ENCODE measurements at regions not wholly inside any gene's neighbourhood (a gene's known extent, or its start where the extent isn't known, plus 50 kb on each side); places are given as distances from the start of the nearest gene placed in this dataset.

DNA sequence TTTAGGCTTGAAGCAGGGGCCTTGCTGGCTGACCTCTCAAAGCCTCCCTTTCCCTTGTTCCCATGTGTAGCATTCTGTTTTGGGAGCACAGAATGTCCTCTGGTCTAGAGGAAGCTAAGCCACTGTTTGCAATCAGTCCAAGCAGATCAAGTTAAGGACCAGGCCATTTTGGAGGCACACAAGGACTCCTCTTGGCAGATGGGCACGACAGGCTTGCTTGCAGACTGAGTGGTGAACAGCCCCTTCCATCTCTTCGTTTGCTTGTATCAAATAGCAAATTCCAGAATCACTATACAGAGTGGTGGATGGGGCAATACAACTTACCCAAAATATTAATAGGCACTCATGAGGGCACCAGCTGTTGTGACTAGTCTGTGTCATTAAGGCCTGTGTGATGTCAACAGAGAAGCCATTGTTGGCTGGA, 215.5 kb upstream of the SERP2 start:
- Histone ChIP-seq H3K36me3 (ENCODE audit: control insufficient read depth in 3 of 3, insufficient read depth in 2 of 3, low read depth in 1 of 3, low read length in 3 of 3) (no peaks in the 10 kb centered on the region), H3K9me3 (ENCODE audit: control insufficient read depth in 2 of 2, insufficient read depth in 1 of 2, low read depth in 1 of 2, low read length in 1 of 2) (no peaks in the 10 kb centered on the region), H3K4me3 (ENCODE audit: low read depth in 1 of 3, low read length in 3 of 3) (no peak overlapping the region), H3K4me1 (ENCODE audit: control insufficient read depth in 3 of 3, insufficient read depth in 2 of 3, low read depth in 1 of 3, low read length in 2 of 3) (peaks cover 0 to 26% (median 0%) of the 10 kb centered on the region in 3 donors), H3K27ac (ENCODE audit: low read depth in 1 of 3, low read length in 2 of 3) (no peak overlapping the region), H3K27me3 (ENCODE audit: control insufficient read depth in 3 of 3, insufficient read depth in 3 of 3, low read length in 3 of 3) (peaks cover 0 to 2% (median 0%) of the 10 kb centered on the region in 3 donors)
- FAIRE-seq, result no peak
- WGBS, 3 donors, result 75 to 93% (median 78%) methylated on average over 2 of the region's 2 CpGs
- DNase-seq, result no peak

DNA sequence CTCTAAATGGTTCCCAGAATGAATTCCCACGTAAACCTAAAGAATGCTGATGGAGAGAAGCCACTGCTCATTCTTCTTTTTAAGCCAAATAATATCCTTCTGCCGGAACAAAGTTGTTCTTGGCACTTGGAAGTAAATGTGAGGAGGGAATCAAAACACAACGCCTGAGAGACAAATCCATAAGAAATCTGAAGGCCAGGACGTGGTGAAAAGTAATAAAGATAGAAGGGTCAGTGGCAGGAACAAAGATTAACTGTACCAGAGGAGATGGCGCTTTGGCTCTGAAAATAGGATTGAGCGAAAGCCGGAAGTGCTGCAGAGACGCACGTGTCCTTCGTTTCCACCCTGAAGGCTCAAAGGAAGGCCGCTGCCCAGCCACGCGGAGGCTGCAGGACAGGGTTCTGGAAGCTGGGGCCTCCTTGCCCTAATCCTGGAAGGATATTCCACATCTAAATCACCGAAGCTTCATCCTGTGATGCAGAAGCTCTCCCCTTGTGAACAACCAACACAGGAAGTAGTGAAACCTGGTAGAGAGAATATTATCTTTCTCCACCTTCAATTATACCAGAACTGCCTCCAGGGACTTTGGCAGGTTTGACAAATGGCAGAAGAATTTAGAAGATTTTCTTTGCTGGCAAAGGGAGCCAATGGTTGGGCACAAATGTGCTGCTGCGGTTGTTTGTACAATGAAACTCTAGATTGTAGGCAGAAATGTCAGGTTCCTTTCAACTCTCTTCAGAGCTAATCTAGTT, 214.6 kb upstream of the SERP2 start:
- no peaks in the 10 kb centered on the region for H3K9me3 ChIP-seq (ENCODE audit: control insufficient read depth in 2 of 2, insufficient read depth in 1 of 2, low read depth in 1 of 2, low read length in 1 of 2)
- H3K4me1 ChIP-seq (ENCODE audit: control insufficient read depth in 3 of 3, insufficient read depth in 2 of 3, low read depth in 1 of 3, low read length in 2 of 3), result peaks cover 0 to 25% (median 0%) of the 10 kb centered on the region in 3 donors
- H3K36me3 ChIP-seq (ENCODE audit: control insufficient read depth in 3 of 3, insufficient read depth in 2 of 3, low read depth in 1 of 3, low read length in 3 of 3), result no peaks in the 10 kb centered on the region
- peaks cover 0 to 2% (median 0%) of the 10 kb centered on the region in 3 donors for H3K27me3 ChIP-seq (ENCODE audit: control insufficient read depth in 3 of 3, insufficient read depth in 3 of 3, low read length in 3 of 3)
- no peak overlapping the region for H3K4me3 ChIP-seq (ENCODE audit: low read depth in 1 of 3, low read length in 3 of 3)
- DNase-seq (no peak), FAIRE-seq (no peak)
- H3K27ac ChIP-seq (ENCODE audit: low read depth in 1 of 3, low read length in 2 of 3), result no peak overlapping the region
- 86 to 91% (median 88%) methylated on average over 15 of the region's 15 CpGs for WGBS, 3 donors

DNA sequence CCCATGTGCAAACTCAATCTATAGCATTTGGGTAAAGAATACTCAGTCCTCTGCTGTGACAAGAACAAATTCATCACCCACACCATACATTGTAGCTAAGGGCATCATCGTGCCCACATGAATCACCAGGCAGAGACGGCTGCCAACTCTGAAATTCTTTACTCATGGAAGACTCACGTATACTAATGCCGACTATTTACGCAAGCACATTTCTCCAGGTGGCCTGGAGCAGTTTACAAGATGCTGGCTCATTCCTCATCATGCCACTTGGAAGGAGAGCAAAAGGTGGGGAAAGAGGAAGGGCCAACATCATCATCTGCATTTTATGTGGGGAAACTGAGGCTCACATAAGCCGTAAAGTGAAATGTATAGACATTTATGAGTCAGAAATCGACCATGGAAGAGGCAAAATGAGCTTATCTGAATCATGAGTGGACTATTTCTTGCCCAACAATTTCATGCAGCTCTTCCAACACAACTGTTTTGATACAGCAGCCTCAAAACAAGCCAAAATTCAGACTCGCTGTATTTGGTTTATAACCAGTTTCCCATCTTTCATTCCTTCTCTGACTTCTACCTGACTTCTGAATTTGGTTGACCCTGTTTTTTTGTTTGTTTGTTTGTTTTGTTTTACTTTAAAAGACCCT, 213.9 kb upstream of the SERP2 start:
- peaks cover 0 to 24% (median 0%) of the 10 kb centered on the region in 3 donors for H3K4me1 ChIP-seq (ENCODE audit: control insufficient read depth in 3 of 3, insufficient read depth in 2 of 3, low read depth in 1 of 3, low read length in 2 of 3)
- H3K27me3 ChIP-seq (ENCODE audit: control insufficient read depth in 3 of 3, insufficient read depth in 3 of 3, low read length in 3 of 3), result peaks cover 0 to 2% (median 0%) of the 10 kb centered on the region in 3 donors
- H3K27ac ChIP-seq (ENCODE audit: low read depth in 1 of 3, low read length in 2 of 3), result no peak overlapping the region
- FAIRE-seq, result no peak
- WGBS, 3 donors, result 75 to 79% (median 75%) methylated on average over 8 of the region's 8 CpGs
- no peaks in the 10 kb centered on the region for H3K9me3 ChIP-seq (ENCODE audit: control insufficient read depth in 2 of 2, insufficient read depth in 1 of 2, low read depth in 1 of 2, low read length in 1 of 2)
- H3K4me3 ChIP-seq (ENCODE audit: low read depth in 1 of 3, low read length in 3 of 3), result no peak overlapping the region
- no peaks in the 10 kb centered on the region for H3K36me3 ChIP-seq (ENCODE audit: control insufficient read depth in 3 of 3, insufficient read depth in 2 of 3, low read depth in 1 of 3, low read length in 3 of 3)
- DNase-seq, result no peak

DNA sequence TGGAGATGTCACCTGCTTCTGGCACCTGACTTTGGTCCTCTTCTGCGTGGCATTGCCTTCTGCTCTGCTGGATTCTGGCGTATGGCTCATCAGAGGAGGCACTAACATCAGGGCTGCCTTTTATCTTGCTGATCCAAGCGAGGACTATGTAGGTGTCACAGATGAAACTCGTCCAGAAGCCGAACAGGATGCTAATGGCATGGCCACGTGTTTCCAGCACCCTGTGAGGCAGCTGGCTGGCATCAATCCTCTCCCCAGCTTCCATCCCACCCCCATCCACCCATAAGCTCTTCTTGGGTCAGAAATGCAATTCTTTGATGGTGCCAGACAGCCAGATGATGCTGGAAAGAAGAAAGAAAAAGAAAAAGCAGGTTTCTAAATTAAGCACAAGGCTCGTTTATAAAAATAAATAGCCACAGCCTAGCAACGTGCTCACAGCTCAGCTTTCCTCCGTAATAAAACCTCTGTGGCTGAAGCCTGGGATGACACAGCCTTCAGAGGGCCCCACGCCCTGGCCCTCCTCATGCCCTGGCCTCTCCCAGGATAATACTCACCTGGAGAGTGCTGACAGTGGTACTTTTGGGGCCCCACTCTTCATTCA, 212.9 kb upstream of the SERP2 start:
- DNase-seq, result peak in 1 of 2 donors; percentile 90
- no peak for FAIRE-seq
- Histone ChIP-seq H3K9me3 (ENCODE audit: control insufficient read depth in 2 of 2, insufficient read depth in 1 of 2, low read depth in 1 of 2, low read length in 1 of 2) (no peaks in the 10 kb centered on the region), H3K27ac (ENCODE audit: low read depth in 1 of 3, low read length in 2 of 3) (peak overlapping the region in 1 of 3 donors; percentile 41), H3K27me3 (ENCODE audit: control insufficient read depth in 3 of 3, insufficient read depth in 3 of 3, low read length in 3 of 3) (peaks cover 0 to 2% (median 0%) of the 10 kb centered on the region in 3 donors), H3K36me3 (ENCODE audit: control insufficient read depth in 3 of 3, insufficient read depth in 2 of 3, low read depth in 1 of 3, low read length in 3 of 3) (no peaks in the 10 kb centered on the region), H3K4me1 (ENCODE audit: control insufficient read depth in 3 of 3, insufficient read depth in 2 of 3, low read depth in 1 of 3, low read length in 2 of 3) (peaks cover 0 to 22% (median 0%) of the 10 kb centered on the region in 3 donors), H3K4me3 (ENCODE audit: low read depth in 1 of 3, low read length in 3 of 3) (no peak overlapping the region)
- WGBS, 3 donors, result 64 to 73% (median 65%) methylated on average over 10 of the region's 10 CpGs

DNA sequence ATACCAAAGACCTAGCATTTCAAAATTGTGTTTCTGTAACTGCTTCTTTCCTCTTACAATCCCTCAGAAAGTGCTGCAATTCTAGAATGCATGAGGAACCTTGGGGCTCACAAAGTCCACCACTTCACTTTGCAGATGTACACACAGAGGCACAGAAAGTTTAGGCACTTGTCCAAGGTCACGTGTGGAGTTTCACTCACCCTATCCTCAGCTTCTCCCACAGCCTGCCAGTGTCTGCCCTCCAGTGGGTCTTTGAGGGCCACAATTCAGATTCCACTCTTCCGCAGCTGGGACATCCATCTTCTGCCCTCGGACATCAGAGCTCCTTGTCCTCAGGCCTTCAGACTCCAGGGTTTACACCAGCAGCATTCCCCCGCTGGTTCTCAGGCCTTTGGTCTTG, 210.5 kb upstream of the SERP2 start:
- Histone ChIP-seq H3K36me3 (ENCODE audit: control insufficient read depth in 3 of 3, insufficient read depth in 2 of 3, low read depth in 1 of 3, low read length in 3 of 3) (no peaks in the 10 kb centered on the region), H3K4me3 (ENCODE audit: low read depth in 1 of 3, low read length in 3 of 3) (no peak overlapping the region), H3K27ac (ENCODE audit: low read depth in 1 of 3, low read length in 2 of 3) (no peak overlapping the region), H3K27me3 (ENCODE audit: control insufficient read depth in 3 of 3, insufficient read depth in 3 of 3, low read length in 3 of 3) (peaks cover 0 to 2% (median 0%) of the 10 kb centered on the region in 3 donors), H3K4me1 (ENCODE audit: control insufficient read depth in 3 of 3, insufficient read depth in 2 of 3, low read depth in 1 of 3, low read length in 2 of 3) (peaks cover 0 to 17% (median 0%) of the 10 kb centered on the region in 3 donors), H3K9me3 (ENCODE audit: control insufficient read depth in 2 of 2, insufficient read depth in 1 of 2, low read depth in 1 of 2, low read length in 1 of 2) (no peaks in the 10 kb centered on the region)
- FAIRE-seq (no peak), DNase-seq (no peak)
- 84 to 95% (median 91%) methylated on average over 4 of the region's 4 CpGs for WGBS, 3 donors

DNA sequence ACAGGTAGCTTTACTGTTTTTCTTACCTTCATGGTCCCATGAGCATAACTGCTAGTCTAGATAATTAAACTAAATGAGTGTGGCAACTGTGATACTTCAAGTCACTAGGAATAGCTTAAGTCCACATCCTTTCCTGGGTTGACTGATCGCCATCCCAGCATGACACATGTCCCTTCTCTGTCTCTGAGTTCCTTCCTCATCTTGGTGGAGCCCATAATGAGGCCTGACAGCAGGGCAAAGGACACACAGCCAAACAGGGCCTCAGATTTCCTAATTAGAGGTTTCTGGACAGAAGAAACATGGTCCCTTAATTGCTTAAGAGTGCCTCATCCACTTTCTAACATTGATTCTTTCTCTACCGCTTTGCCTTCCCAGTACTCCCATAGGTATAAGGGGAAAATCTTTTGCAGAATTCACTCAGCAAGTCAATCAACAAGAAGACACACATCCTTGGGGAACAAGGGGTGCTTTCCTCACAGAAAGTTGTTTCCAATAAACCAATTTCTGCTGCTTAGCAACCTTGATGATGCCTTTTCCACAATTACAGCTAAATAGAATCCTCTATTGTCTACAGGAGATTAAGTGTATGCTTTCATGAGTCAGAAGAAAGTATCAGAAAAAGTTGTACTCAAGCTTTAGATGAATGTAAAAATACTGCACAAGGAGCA, 208.3 kb upstream of the SERP2 start:
- FAIRE-seq, result no peak

DNA sequence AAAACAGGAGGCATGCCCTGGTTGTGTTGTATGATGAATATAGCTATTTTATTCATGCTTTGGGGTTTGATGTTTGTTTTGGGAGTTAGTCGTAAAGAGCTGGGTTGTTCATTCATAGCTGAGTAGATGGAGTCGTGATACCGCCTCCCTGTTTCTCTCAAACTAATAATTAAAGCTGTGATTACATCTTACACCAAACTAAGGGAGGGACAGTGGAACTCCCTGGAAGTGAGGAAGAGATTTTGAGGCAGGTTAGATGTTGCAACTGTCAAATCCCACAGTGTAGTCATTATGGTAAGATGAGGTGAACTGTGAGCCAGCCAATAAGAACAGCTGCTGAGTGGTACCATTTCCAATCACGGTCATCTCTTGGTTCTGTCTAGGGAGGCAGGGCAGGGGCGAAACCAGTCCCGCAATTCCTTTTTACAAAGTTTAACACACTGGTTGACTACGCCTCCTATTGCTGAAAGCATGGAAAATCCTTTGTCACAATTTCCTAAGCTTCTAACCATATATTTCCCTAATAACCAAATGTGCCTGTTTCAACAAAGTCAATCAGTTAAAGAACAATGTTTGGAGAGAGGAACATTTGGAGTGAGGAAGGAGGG, 207.6 kb upstream of the SERP2 start:
- no peak for FAIRE-seq

More for the DNA sequence above, 208.3 kb upstream of the SERP2 start:
- 78 to 92% (median 88%) methylated on average over 2 of the region's 2 CpGs for WGBS, 3 donors
- Histone ChIP-seq H3K9me3 (ENCODE audit: control insufficient read depth in 2 of 2, insufficient read depth in 1 of 2, low read depth in 1 of 2, low read length in 1 of 2) (no peaks in the 10 kb centered on the region), H3K4me3 (ENCODE audit: low read depth in 1 of 3, low read length in 3 of 3) (no peak overlapping the region), H3K36me3 (ENCODE audit: control insufficient read depth in 3 of 3, insufficient read depth in 2 of 3, low read depth in 1 of 3, low read length in 3 of 3) (no peaks in the 10 kb centered on the region), H3K27ac (ENCODE audit: low read depth in 1 of 3, low read length in 2 of 3) (no peak overlapping the region), H3K4me1 (ENCODE audit: control insufficient read depth in 3 of 3, insufficient read depth in 2 of 3, low read depth in 1 of 3, low read length in 2 of 3) (peaks cover 0 to 13% (median 0%) of the 10 kb centered on the region in 3 donors), H3K27me3 (ENCODE audit: control insufficient read depth in 3 of 3, insufficient read depth in 3 of 3, low read length in 3 of 3) (peaks cover 0 to 2% (median 0%) of the 10 kb centered on the region in 3 donors)
- no peak for DNase-seq

More for the DNA sequence above, 207.6 kb upstream of the SERP2 start:
- no peaks in the 10 kb centered on the region for H3K9me3 ChIP-seq (ENCODE audit: control insufficient read depth in 2 of 2, insufficient read depth in 1 of 2, low read depth in 1 of 2, low read length in 1 of 2)
- no peak overlapping the region for H3K4me3 ChIP-seq (ENCODE audit: low read depth in 1 of 3, low read length in 3 of 3)
- H3K27ac ChIP-seq (ENCODE audit: low read depth in 1 of 3, low read length in 2 of 3), result no peak overlapping the region
- H3K4me1 ChIP-seq (ENCODE audit: control insufficient read depth in 3 of 3, insufficient read depth in 2 of 3, low read depth in 1 of 3, low read length in 2 of 3), result peaks cover 0 to 8% (median 0%) of the 10 kb centered on the region in 3 donors
- H3K36me3 ChIP-seq (ENCODE audit: control insufficient read depth in 3 of 3, insufficient read depth in 2 of 3, low read depth in 1 of 3, low read length in 3 of 3), result no peaks in the 10 kb centered on the region
- H3K27me3 ChIP-seq (ENCODE audit: control insufficient read depth in 3 of 3, insufficient read depth in 3 of 3, low read length in 3 of 3), result no peaks in the 10 kb centered on the region
- DNase-seq, result no peak
- WGBS, 3 donors, result 86 to 90% (median 89%) methylated on average over 7 of the region's 7 CpGs
